Psoas muscle (tissue), 7 donors: ENCODE measurements at regions not wholly inside any gene's neighbourhood (a gene's known extent, or its start where the extent isn't known, plus 50 kb on each side); places are given as distances from the start of the nearest gene placed in this dataset.

ENCODE experiments used
- ATAC-seq, 4 donors: fragments of 200-7000 bp; cut with Tn5 transposase; one replicate each; pipeline ENCODE4 v1.9.1; 2020; ENCODE audit warnings: moderate library complexity in 3 of 4, mild to moderate bottlenecking in 2 of 4
- DNase-seq, 2 donors: peaks; one replicate each; pipeline ENCODE4 v3.0.0-alpha.2; 2020
- H3K27ac ChIP-seq: fragments of 200-600 bp; one replicate; pipeline ENCODE4 v1.8.0; 2022
- H3K27me3 ChIP-seq, 3 donors: fragments of 200-600 bp in 1 of 3; one replicate each; pipeline versions ENCODE4 v1.6.1 to v1.8.0; 2013 to 2022; ENCODE audit warnings: low read length in 2 of 3, mild to moderate bottlenecking in 2 of 3, moderate library complexity in 1 of 3; ENCODE audit not compliant: insufficient read depth in 3 of 3
- H3K36me3 ChIP-seq, 2 donors: fragments of 200-600 bp in 1 of 2; one replicate each; pipeline versions ENCODE4 v1.6.1 to v1.8.0; 2013 to 2022; ENCODE audit warnings: low read depth in 1 of 2, mild to moderate bottlenecking in 1 of 2, moderate library complexity in 1 of 2; ENCODE audit not compliant: insufficient read depth in 1 of 2
- H3K4me1 ChIP-seq: fragments of 200-600 bp; one replicate; pipeline ENCODE4 v1.8.0; 2022
- H3K4me3 ChIP-seq: fragments of 200-600 bp; one replicate; pipeline ENCODE4 v1.8.0; 2022; ENCODE audit warnings: mild to moderate bottlenecking
- H3K9me3 ChIP-seq: fragments of 200-600 bp; one replicate; pipeline ENCODE4 v1.8.0; 2022
- WGBS, 3 donors: extraction: QIAGEN DNeasy Blood & Tissue Kit; methylation state at CpG; one replicate each; pipeline versions ENCODE4 v1.1.6 to v1.1.7; 2013; 5-methylcytosine and 5-hydroxymethylcytosine counted together
- intact Hi-C, 2 donors: fragments of 100-400 bp; cut with DNase I; formaldehyde crosslinking; loops; one replicate each; pipeline versions ENCODE4 v1.11.0 to v1.14.2; 2022
- TF ChIP-seq, protein P1 (sequence below): fragments of 200-600 bp; IDR thresholded peaks from one replicate; pipeline ENCODE4 v1.8.0; 2022; ENCODE audit warnings: antibody characterized with exemption
- donor health status: healthy with polysubstance abuse.
- donor health status: DM: no; HTN: no; CAD: no; lungs with moderate emphysema.
- donor health status: Bipolar disorder and iron deficiency.
- donor health status: healthy.
- donor health status: DM: yes; HTN: yes; CAD: no.
- donor health status: DM: no; HTN: no; CAD: no.
- donor health status: DM: yes; HTN: yes; CAD: no.

GRCh38 chr1:79322511-79323027, 316.0 kb upstream of the ADGRL4 start:
- H3K4me3 ChIP-seq, result no peak overlapping the region
- DNase-seq, result no peak
- ATAC-seq, result no peak
- intact Hi-C loops, result no loop called here
- no peaks in the 10 kb centered on the region for H3K9me3 ChIP-seq
- no peaks in the 10 kb centered on the region for H3K36me3 ChIP-seq
- H3K27me3 ChIP-seq, result no peaks in the 10 kb centered on the region
- TF ChIP-seq, protein P1, sequence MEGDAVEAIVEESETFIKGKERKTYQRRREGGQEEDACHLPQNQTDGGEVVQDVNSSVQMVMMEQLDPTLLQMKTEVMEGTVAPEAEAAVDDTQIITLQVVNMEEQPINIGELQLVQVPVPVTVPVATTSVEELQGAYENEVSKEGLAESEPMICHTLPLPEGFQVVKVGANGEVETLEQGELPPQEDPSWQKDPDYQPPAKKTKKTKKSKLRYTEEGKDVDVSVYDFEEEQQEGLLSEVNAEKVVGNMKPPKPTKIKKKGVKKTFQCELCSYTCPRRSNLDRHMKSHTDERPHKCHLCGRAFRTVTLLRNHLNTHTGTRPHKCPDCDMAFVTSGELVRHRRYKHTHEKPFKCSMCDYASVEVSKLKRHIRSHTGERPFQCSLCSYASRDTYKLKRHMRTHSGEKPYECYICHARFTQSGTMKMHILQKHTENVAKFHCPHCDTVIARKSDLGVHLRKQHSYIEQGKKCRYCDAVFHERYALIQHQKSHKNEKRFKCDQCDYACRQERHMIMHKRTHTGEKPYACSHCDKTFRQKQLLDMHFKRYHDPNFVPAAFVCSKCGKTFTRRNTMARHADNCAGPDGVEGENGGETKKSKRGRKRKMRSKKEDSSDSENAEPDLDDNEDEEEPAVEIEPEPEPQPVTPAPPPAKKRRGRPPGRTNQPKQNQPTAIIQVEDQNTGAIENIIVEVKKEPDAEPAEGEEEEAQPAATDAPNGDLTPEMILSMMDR, result no peak
- H3K4me1 ChIP-seq, result no peaks in the 10 kb centered on the region
- 95 to 97% (median 97%) methylated on average over 5 of the region's 5 CpGs for WGBS, 3 donors
- no peak overlapping the region for H3K27ac ChIP-seq

GRCh38 chr1:79312438-79312837, 305.9 kb upstream of the ADGRL4 start:
- TF ChIP-seq, protein P1, result no peak
- Histone ChIP-seq H3K27me3 (no peaks in the 10 kb centered on the region), H3K36me3 (no peaks in the 10 kb centered on the region), H3K9me3 (no peaks in the 10 kb centered on the region), H3K4me3 (no peak overlapping the region), H3K4me1 (no peaks in the 10 kb centered on the region), H3K27ac (no peak overlapping the region)
- DNase-seq (no peak), ATAC-seq (no peak)
- intact Hi-C loops, result no loop called here

GRCh38 chr1:79310609-79311008, 304.1 kb upstream of the ADGRL4 start:
- intact Hi-C loops, result no loop called here
- ATAC-seq (no peak), DNase-seq (no peak)
- no peaks in the 10 kb centered on the region for H3K9me3 ChIP-seq
- no peaks in the 10 kb centered on the region for H3K4me1 ChIP-seq
- no peak overlapping the region for H3K27ac ChIP-seq
- no peaks in the 10 kb centered on the region for H3K36me3 ChIP-seq
- H3K27me3 ChIP-seq, result no peaks in the 10 kb centered on the region
- WGBS, 3 donors, result 20 to 27% (median 26%) methylated on average over 3 of the region's 3 CpGs
- H3K4me3 ChIP-seq, result no peak overlapping the region
- TF ChIP-seq, protein P1, result no peak

- no peak overlapping the region for H3K4me3 ChIP-seq
- no peaks in the 10 kb centered on the region for H3K4me1 ChIP-seq
- no peaks in the 10 kb centered on the region for H3K9me3 ChIP-seq
- DNase-seq (no peak), ATAC-seq (no peak)
- H3K36me3 ChIP-seq, result no peaks in the 10 kb centered on the region
- intact Hi-C loops, result no loop called here
- no peak overlapping the region for H3K27ac ChIP-seq
- no peaks in the 10 kb centered on the region for H3K27me3 ChIP-seq
- TF ChIP-seq, protein P1, result no peak
- 77 to 80% (median 80%) methylated on average over 3 of the region's 3 CpGs for WGBS, 3 donors
Measured at GRCh38 chr1:79304131-79304530, 297.6 kb upstream of the ADGRL4 start.

DNA sequence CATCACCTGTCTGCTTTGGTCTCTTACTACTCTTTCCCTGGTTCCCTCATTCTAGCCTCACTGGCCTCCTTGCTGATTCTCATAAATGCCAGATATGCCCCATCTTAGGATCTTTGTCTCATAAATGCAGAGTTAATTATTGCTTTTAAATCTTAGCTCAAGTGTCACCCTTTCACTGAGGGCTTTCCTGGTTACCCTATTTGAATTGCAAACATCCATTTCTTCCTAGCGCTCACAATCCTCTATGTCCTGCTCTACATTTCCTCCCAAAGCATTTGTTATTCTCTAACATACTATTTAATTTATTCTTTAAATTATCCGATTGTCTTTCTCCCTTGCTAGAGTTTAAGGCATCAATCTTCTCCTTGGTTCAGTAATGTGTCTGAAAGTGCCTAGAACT, 296.5 kb upstream of the ADGRL4 start:
- 92 to 93% (median 92%) methylated on average over 2 of the region's 2 CpGs for WGBS, 3 donors
- no peaks in the 10 kb centered on the region for H3K4me1 ChIP-seq
- intact Hi-C loops, result no loop called here

More for the DNA sequence above, 296.5 kb upstream of the ADGRL4 start:
- DNase-seq (no peak), ATAC-seq (no peak)
- TF ChIP-seq, protein P1, result no peak
- no peaks in the 10 kb centered on the region for H3K9me3 ChIP-seq
- H3K36me3 ChIP-seq, result no peaks in the 10 kb centered on the region
- H3K27ac ChIP-seq, result no peak overlapping the region
- H3K27me3 ChIP-seq, result no peaks in the 10 kb centered on the region
- H3K4me3 ChIP-seq, result no peak overlapping the region
